ENCODE measurements at regions not wholly inside any gene's neighbourhood (a gene's known extent, or its start where the extent isn't known, plus 50 kb on each side); places are given as distances from the start of the nearest gene placed in this dataset.

GRCh38 chr21:19878133-19878532, 1120.1 kb upstream of the NCAM2 start:
- no peaks in the 10 kb centered on the region for H3K9me3 ChIP-seq (ENCODE audit: control insufficient read depth, low read length)
- Mint-ChIP-seq H3K27me3 (ENCODE audit: insufficient read depth) (no peaks in the 10 kb centered on the region), H3K4me3 (no peak overlapping the region), H3K4me1 (no peaks in the 10 kb centered on the region), H3K9me3 (no peaks in the 10 kb centered on the region), H3K27ac (no peak overlapping the region), H3K36me3 (ENCODE audit: low read depth) (no peaks in the 10 kb centered on the region)
- H3K36me3 ChIP-seq (ENCODE audit: control insufficient read depth, insufficient read depth, low read length): no peaks in the 10 kb centered on the region
- TF ChIP-seq CTCF (conservative IDR thresholded peaks at IDR 0.05): no peak
- H3K9ac ChIP-seq (ENCODE audit: extremely low read depth, low read length, poor library complexity, severe bottlenecking): no peak overlapping the region
- no peaks in the 10 kb centered on the region for H3K4me1 ChIP-seq (ENCODE audit: control insufficient read depth, insufficient read depth, low read length)
- H3K27me3 ChIP-seq (ENCODE audit: control insufficient read depth, insufficient read depth, low read length, poor library complexity, severe bottlenecking): no peaks in the 10 kb centered on the region
- 98 to 100% methylated on average over 1 to 3 of the region's 3 CpGs for WGBS, 2 experiments (ENCODE audit: insufficient coverage in 1 of 2, insufficient read length in 1 of 2)
- no peak for DNase-seq
- no peak overlapping the region for H3K27ac ChIP-seq (ENCODE audit: low read depth, low read length)
- H3K4me3 ChIP-seq (ENCODE audit: low read length): no peak overlapping the region

DNA sequence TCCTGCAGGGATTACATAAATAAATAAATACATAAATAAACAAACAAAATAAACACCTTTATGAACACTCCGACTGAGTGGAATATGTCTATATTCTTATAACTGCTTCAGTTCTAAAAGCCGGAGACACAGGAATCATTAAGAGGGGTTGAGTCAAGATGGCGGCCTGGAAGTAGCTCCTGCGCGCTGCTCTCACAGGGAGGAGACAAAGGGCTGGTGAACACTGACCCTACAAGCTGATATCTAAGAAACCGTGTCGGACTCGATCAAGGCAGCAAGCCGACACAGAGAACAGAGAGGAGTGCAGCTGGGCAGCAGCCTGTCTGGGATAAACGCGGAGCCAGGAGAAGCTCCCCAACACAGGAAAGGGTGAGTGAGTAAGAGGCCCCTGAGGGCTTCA, 1098.6 kb upstream of the NCAM2 start:
- TF ChIP-seq CTCF (conservative IDR thresholded peaks at IDR 0.05): no peak
- WGBS, 2 experiments (ENCODE audit: insufficient coverage in 1 of 2, insufficient read length in 1 of 2): 93 to 94% methylated on average over 5 to 11 of the region's 11 CpGs
- H3K27me3 ChIP-seq (ENCODE audit: control insufficient read depth, insufficient read depth, low read length, poor library complexity, severe bottlenecking): no peaks in the 10 kb centered on the region
- peaks cover 6% of the 10 kb centered on the region for H3K4me1 Mint-ChIP-seq
- no peak for DNase-seq
- H3K4me3 ChIP-seq (ENCODE audit: low read length): no peak overlapping the region
- H3K9ac ChIP-seq (ENCODE audit: extremely low read depth, low read length, poor library complexity, severe bottlenecking): no peak overlapping the region
- H3K27me3 Mint-ChIP-seq (ENCODE audit: insufficient read depth): no peaks in the 10 kb centered on the region
- H3K36me3 Mint-ChIP-seq (ENCODE audit: low read depth): no peaks in the 10 kb centered on the region
- no peaks in the 10 kb centered on the region for H3K4me1 ChIP-seq (ENCODE audit: control insufficient read depth, insufficient read depth, low read length)
- no peak overlapping the region for H3K27ac ChIP-seq (ENCODE audit: low read depth, low read length)
- H3K4me3 Mint-ChIP-seq: no peak overlapping the region
- no peaks in the 10 kb centered on the region for H3K9me3 ChIP-seq (ENCODE audit: control insufficient read depth, low read length)
- H3K36me3 ChIP-seq (ENCODE audit: control insufficient read depth, insufficient read depth, low read length): no peaks in the 10 kb centered on the region
- no peak overlapping the region for H3K27ac Mint-ChIP-seq
- H3K9me3 Mint-ChIP-seq: peaks cover 6% of the 10 kb centered on the region

GRCh38 chr21:19900149-19900548, 1098.1 kb upstream of the NCAM2 start:
- H3K4me3 Mint-ChIP-seq: no peak overlapping the region
- Histone ChIP-seq H3K27me3 (ENCODE audit: control insufficient read depth, insufficient read depth, low read length, poor library complexity, severe bottlenecking) (no peaks in the 10 kb centered on the region), H3K9me3 (ENCODE audit: control insufficient read depth, low read length) (no peaks in the 10 kb centered on the region), H3K4me1 (ENCODE audit: control insufficient read depth, insufficient read depth, low read length) (no peaks in the 10 kb centered on the region), H3K36me3 (ENCODE audit: control insufficient read depth, insufficient read depth, low read length) (no peaks in the 10 kb centered on the region), H3K9ac (ENCODE audit: extremely low read depth, low read length, poor library complexity, severe bottlenecking) (no peak overlapping the region), H3K27ac (ENCODE audit: low read depth, low read length) (no peak overlapping the region), H3K4me3 (ENCODE audit: low read length) (no peak overlapping the region)
- no peaks in the 10 kb centered on the region for H3K27me3 Mint-ChIP-seq (ENCODE audit: insufficient read depth)
- H3K9me3 Mint-ChIP-seq: peaks cover 6% of the 10 kb centered on the region
- DNase-seq: no peak
- no peak for TF ChIP-seq CTCF (conservative IDR thresholded peaks at IDR 0.05)
- H3K36me3 Mint-ChIP-seq (ENCODE audit: low read depth): no peaks in the 10 kb centered on the region
- H3K27ac Mint-ChIP-seq: no peak overlapping the region
- 93 to 100% methylated on average over 3 to 10 of the region's 10 CpGs for WGBS, 2 experiments (ENCODE audit: insufficient coverage in 1 of 2, insufficient read length in 1 of 2)
- H3K4me1 Mint-ChIP-seq: peaks cover 6% of the 10 kb centered on the region

Data from endodermal cell (in vitro differentiated cells).